ENCODE measurements at regions not wholly inside any gene's neighbourhood (a gene's known extent, or its start where the extent isn't known, plus 50 kb on each side); places are given as distances from the start of the nearest gene placed in this dataset.
"Not testable (repeated sequence)": the region's sequence is repeated elsewhere in the genome, so short reads cannot be mapped to it uniquely, and the experiment has no call there.

- DNase-seq (ENCODE audit: low read depth in 2 of 2) = not testable (repeated sequence)
Observed at GRCh38 chr3:39655718-39656117, 153.7 kb upstream of the MYRIP start.

- no peak for DNase-seq (ENCODE audit: low read depth in 2 of 2)
Observed at GRCh38 chr3:39657075-39657474, 152.3 kb upstream of the MYRIP start.

- DNase-seq (ENCODE audit: low read depth in 2 of 2) = no peak
Observed at GRCh38 chr3:39657775-39658174, 151.6 kb upstream of the MYRIP start.

- no peak for DNase-seq (ENCODE audit: low read depth in 2 of 2)
Observed at GRCh38 chr3:39664931-39665330, 144.5 kb upstream of the MYRIP start.

GRCh38 chr3:39665441-39665840 lies 144.0 kb upstream of the MYRIP start:
- no peak for DNase-seq (ENCODE audit: low read depth in 2 of 2)

GRCh38 chr3:39668420-39668819 lies 141.0 kb upstream of the MYRIP start:
- DNase-seq (ENCODE audit: low read depth in 2 of 2) = peak; percentile 78 to 81

GRCh38 chr3:39671116-39671515 lies 138.3 kb upstream of the MYRIP start:
- no peak for DNase-seq (ENCODE audit: low read depth in 2 of 2)

GRCh38 chr3:39671600-39671999 lies 137.8 kb upstream of the MYRIP start:
- no peak for DNase-seq (ENCODE audit: low read depth in 2 of 2)

GRCh38 chr3:39705351-39705900 lies 104.0 kb upstream of the MYRIP start:
- DNase-seq (ENCODE audit: low read depth in 2 of 2) = peak; percentile 4 to 9

- peak; percentile 61 to 70 for DNase-seq (ENCODE audit: low read depth in 2 of 2)
Observed at GRCh38 chr3:39707314-39707909, 102.0 kb upstream of the MYRIP start.

GRCh38 chr3:39712413-39713048 lies 96.9 kb upstream of the MYRIP start:
- DNase-seq (ENCODE audit: low read depth in 2 of 2) = no peak

- not testable (repeated sequence) for DNase-seq (ENCODE audit: low read depth in 2 of 2)
Observed at GRCh38 chr3:39713341-39713740, 96.1 kb upstream of the MYRIP start.

- no peak for DNase-seq (ENCODE audit: low read depth in 2 of 2)
Observed at GRCh38 chr3:39716849-39717248, 92.6 kb upstream of the MYRIP start.

GRCh38 chr3:39718674-39719595 lies 90.5 kb upstream of the MYRIP start:
- DNase-seq (ENCODE audit: low read depth in 2 of 2) = peak in 1 of 2 donors; percentile 85

- no peak for DNase-seq (ENCODE audit: low read depth in 2 of 2)
Observed at GRCh38 chr3:39721076-39721475, 88.3 kb upstream of the MYRIP start.

- peak; percentile 20 to 52 for DNase-seq (ENCODE audit: low read depth in 2 of 2)
Observed at GRCh38 chr3:39724233-39724846, 85.1 kb upstream of the MYRIP start.

GRCh38 chr3:39725321-39725720 lies 84.1 kb upstream of the MYRIP start:
- DNase-seq (ENCODE audit: low read depth in 2 of 2) = no peak

GRCh38 chr3:39727415-39727814 lies 82.0 kb upstream of the MYRIP start:
- DNase-seq (ENCODE audit: low read depth in 2 of 2) = no peak

GRCh38 chr3:39733804-39734203 lies 75.6 kb upstream of the MYRIP start:
- no peak for DNase-seq (ENCODE audit: low read depth in 2 of 2)

GRCh38 chr3:39739658-39740057 lies 69.8 kb upstream of the MYRIP start:
- not testable (repeated sequence) for DNase-seq (ENCODE audit: low read depth in 2 of 2)

GRCh38 chr3:39744746-39745145 lies 64.7 kb upstream of the MYRIP start:
- no peak for DNase-seq (ENCODE audit: low read depth in 2 of 2)

GRCh38 chr3:39748002-39748401 lies 61.4 kb upstream of the MYRIP start:
- DNase-seq (ENCODE audit: low read depth in 2 of 2) = peak; percentile 23 to 52
